Activated naive CD4-positive, alpha-beta T cell treated with Interleukin-2 at 50 U/mL for 16 hours (primary cell): ENCODE measurements at regions not wholly inside any gene's neighbourhood (a gene's known extent, or its start where the extent isn't known, plus 50 kb on each side); places are given as distances from the start of the nearest gene placed in this dataset.

Source experiments
- DNase-seq: peaks from one replicate; pipeline ENCODE4 v3.0.0-alpha.2; 2020

DNA sequence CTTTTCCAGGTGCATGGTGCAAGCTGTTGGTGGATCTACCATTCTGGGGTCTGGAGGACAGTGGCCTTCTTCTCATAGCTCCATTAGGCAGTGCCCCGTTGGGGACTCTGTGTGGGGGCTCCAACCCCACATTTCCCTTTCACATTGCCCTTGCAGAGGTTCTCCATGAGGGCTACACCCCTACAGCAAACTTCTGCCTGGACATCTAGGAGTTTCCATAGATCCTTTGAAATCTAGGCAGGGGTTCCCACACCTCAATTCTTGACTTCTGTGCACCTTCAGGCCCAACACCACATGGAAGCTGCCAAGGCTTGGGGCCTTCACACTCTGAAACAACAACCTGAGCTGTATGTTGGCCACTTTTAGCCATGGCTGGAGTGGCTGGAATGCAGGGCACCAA lies 282.8 kb upstream of the SASH1 start:
- DNase-seq = no peak

DNA sequence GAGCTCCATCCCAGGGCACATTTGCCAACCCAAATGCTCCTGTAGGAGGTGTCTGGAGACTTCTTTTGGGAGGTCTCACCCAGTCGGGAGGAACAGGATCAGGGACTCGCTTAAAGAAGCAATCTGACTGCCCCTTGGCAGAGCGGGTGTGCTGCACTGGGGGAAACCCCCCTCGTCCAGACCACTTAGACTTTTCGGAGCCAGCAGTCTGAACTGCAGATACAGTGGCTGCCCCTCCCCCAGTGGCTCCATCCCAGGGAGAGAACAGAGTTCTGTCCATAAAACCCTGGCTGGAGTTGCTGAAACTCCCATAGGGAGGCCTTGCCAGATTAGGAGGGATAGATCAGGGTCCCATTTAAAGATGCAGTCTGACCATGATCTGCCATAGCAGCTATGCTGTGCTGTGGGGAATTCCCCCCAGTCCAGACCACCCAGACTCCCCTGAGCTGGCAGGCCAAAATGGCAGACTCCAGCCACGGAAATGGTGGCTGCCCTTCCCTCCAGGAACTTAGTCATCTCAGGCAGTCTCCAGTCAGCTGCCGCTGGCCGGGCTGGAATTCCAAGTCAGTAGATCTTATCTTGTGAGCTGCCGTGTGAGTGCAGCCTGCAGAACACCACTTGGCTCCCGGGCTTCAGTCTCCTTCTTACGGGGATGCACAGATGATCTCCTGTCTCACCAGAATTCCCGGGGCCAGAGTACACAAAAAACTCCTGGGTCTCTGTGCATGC lies 278.1 kb upstream of the SASH1 start:
- no peak for DNase-seq

DNA sequence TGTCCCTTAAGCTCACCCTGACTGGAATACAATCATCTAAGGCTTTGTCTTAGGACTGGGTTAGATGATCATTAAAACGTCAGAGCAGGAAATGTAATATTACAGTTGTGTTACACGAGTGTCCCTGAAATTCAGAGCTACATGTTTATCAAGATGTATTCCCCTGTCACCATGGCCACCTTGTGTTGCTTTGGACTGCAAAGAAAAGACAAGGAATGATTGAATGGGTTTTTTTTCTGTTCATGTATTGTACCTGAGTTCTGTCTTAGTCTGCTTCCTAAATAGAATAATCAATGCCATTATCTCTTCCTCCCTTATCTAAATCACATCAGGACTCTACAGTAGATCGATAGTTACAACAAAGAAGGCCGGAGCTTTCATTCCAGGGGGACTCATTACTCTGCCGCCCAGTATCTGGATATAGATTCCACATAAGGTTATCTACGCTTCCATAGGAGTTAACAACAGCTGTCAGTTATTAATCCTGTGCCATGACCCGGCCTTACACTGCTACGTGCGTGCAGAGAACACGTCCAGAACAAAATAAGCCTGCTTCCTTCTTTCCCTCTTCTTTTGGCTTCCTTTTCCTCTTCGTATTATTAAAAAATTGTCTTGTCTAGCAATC lies 274.1 kb upstream of the SASH1 start:
- no peak for DNase-seq

DNA sequence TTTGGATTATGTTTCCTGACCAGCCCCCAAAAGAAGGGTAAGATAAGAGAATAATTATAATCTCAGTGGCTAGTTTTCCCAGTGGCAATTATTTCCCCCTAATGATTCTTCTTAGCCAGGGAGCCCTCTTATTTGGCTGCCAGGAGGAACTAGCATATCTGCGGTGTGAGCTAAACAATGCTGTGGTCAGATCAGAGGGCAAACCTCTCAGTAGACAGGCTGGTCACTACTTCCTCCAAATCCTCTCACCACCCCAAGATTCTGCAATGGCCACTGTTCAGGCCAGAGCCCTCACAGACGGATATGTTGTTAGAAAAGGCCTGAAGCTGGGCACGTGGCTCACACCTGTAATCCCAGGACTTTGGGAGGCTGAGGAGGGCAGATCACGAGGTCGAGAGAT lies 273.4 kb upstream of the SASH1 start:
- no peak for DNase-seq

DNA sequence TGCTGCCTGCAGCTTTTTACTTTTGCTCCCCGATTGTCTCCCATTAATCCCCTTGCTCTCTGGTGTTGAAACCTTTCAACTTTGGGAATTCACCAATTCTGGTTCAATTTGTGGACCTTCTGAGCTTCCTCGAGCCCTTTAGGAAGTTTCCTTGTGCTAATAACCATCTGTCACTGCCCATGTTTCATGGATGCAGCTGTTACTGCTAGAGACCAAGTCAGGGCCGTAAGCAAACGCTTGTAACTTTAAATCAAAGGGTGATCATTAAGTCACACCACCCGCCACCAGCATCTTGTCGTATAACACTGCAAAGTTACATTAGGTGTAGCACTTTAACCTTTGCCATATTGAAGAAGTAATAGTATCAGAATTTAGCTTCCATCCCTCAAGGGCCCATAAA lies 268.3 kb upstream of the SASH1 start:
- DNase-seq = no peak

DNA sequence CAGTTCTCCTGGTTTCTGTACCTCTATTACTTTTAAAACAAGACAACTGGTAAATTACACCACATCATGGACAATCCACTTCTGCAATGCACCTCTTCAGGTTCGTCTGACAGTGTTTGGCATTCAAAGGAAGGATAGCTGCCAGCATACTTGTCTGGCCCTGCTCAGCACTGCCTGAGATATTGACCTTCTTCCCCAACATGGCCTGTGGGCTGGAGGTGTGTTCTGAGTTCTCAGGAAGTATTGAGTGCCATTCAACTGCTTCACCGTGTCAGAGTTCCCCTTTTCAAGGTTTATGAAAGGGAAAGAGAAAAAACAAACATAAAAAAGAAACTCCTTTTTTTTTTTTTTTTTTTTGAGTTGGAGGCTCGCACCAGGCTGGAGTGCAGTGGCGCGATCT lies 267.9 kb upstream of the SASH1 start:
- DNase-seq = no peak

DNA sequence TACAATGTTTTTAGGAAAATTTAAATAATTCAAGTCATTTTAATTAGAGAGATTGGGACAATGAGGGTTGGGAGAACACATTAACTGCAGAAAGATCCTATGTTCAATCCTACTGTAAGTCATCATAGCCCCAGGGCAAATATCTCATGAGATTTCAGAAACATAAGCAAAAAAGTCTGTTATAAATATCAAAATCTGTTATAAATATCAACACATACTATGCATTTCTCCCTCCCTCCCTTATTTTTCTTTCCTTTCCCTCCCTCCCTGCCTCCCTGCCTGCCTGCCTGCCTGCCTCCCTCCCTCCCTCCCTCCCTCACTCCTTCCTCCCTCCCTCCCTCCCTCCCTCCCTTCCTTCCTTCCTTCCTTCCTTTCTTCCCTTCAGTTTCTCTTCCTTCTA lies 267.3 kb upstream of the SASH1 start:
- DNase-seq = no peak

DNA sequence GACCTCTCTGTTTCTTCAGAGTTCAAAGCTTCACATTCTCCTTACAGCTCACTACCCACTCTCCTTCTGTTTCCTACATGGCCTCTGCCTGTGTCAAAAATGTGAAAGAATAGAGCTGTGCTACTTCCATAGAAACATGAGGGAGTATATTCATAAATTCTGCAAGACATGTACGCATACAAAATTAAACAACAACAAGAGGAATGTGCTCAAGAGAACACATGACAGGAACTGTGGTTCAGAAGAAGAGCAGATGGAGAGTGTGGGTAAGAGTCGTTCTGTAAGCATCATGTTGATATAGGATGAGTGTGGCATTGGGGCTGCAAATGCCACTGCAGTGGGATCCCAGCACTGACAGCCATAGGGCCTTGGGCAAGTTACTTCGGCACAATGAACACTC lies 266.6 kb upstream of the SASH1 start:
- DNase-seq = no peak

DNA sequence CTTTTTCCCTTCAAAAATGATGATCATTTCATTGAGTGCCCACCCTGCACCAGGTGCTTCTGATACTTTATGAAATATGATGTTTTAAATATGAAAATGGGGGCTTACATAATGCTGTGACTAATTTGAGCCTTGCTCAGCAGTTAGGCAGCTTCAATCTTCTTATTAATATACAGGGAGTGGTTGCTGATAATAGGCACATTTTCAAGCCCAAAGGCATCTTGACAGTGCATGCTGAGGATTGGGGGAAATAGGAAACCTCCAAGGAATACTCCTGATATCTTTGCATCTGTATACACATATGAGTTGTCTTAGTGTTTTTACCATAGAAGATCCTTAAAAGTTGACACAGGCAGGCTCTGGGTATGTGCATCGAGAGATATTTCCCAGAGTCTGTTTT lies 262.3 kb upstream of the SASH1 start:
- no peak for DNase-seq

DNA sequence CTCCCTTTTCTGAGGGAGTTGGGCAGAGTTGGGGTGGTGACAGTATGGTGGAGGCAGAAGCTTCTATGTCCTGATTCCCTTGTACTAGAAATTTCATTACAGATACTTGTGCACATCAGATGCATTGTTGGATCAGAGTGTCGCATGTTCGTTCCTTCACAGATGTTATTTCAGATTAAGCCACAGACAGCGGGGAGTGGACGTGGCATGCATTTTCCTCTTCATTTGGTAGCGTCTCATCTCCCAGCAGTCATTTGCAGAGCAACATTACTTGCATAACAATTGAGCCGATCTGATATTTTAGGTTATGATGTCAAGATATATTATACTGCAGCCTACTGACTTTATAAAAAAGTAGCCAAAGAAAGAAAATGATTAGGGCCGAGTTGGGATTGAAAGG lies 261.6 kb upstream of the SASH1 start:
- no peak for DNase-seq

DNA sequence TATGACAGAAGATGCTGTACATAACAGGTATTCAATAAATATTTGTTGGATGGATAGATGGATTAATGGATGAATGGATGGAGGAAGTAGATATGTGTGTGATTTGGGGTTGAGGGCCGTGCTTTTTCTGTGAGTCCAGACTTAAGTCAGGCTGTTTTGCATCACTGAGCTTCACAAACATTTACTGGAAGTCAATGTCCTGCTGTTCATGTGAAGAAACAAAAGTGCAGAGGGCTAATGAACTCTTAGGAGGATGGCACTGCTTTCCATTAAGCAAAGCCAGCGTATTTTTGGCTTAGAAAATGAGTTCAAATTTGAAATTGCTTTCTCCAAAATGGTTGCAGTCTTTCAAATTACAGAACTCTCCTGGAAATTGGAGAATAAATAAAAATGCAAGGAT lies 260.6 kb upstream of the SASH1 start:
- no peak for DNase-seq

DNA sequence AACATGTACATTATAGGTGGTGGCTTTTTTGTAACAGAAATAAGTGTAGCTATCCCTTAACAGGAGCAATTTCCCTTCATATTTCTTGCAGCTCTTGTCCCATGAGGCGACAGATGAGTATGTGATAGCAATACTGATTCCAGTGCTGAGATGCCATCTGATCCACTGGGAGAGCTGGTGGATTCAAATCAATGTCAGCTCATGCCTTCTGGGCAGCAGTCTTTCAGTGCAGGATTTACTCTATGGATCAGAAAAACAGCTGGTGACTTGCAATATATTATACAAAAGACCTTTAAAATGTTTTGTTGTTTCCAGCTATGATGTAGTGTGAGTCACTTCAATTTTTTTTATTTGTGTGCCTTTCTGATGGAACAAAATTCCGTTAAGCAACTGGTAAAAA lies 259.9 kb upstream of the SASH1 start:
- no peak for DNase-seq

DNA sequence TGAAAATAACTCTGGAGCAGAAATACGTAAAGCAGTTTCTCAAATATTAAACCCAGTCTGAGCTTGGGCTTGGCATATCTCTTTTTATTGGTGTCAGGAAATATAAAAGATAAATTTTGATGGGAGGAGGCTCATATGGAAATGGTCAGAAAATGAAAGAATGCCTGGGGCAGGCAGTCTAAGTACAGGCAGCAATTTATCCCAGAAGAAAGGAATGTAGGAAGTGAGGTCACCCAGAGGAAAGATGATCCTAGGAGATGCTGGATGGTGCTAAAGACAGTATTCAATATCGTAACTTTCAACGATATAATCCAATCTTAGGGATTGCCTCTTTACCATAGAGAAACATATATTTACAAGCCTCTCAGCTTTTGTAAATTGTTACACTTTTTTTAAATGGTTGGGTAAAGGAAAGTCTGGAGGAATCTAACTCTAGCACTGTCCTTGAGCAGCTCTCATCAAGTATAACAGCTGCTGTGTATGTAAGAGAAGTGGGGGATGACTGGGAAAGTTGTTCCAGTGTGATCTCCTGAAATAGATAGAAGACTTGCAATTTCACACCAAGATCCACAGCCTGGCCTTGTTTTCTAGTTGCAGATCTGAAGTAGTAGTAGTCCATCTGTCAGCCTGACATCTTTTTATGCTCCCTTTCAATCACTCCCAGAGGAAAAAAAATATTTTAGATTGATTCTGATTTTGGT lies 256.9 kb upstream of the SASH1 start:
- DNase-seq = no peak

DNA sequence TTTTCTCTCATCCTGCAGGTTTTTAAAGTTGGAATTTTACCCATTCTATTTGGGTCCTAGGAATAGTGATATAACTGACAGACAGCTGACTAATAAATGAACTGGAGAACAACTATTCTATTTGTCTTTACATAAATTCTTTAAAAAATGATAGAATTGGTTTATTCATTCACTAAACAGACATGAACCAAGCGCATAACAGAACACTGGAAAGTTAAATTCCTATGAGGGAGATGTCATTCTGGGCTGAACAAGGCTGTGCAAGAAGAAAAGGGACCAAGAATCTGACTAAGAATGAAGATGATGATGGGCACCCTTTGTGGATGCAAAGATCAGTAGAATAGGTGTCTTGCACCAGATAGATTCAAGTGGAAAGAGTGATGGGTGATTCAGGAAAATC lies 256.3 kb upstream of the SASH1 start:
- no peak for DNase-seq

DNA sequence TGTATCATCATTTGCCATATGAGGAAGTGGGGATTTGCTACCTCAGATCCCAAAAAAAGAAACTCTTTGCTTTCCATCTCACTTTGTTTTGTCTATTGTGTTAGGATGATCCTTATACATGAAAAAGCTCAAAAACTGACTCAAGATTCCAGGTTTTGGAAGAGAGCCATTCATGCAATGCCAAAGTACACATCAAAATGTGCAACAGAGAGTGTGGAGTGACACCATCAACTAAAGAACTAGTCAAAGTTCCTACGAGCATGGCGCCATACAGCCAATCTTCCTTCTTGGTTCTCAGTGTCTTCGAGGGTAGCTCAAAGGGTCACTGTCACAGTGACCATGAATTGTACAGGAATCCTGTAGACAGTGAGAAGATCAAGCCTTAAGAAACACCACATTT lies 255.8 kb upstream of the SASH1 start:
- DNase-seq = no peak

DNA sequence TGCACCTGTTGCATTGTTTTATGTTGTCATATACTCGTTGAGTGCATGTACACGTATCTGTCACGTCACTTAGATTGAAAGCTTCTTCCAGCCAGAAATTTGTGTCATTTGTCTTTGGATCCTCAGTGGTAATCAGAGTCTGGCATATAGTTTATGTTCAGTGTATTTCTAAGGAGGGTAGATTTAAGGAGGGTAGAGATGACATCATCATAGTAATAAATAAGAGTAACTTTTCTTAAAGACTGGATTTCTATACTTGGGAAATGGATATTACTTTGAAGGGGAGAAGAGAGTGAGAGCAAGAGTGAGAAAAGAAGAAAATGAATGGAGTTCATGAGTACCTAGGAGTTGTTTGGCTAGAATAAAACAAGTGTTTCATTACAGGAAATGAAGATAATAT lies 255.0 kb upstream of the SASH1 start:
- DNase-seq = no peak

DNA sequence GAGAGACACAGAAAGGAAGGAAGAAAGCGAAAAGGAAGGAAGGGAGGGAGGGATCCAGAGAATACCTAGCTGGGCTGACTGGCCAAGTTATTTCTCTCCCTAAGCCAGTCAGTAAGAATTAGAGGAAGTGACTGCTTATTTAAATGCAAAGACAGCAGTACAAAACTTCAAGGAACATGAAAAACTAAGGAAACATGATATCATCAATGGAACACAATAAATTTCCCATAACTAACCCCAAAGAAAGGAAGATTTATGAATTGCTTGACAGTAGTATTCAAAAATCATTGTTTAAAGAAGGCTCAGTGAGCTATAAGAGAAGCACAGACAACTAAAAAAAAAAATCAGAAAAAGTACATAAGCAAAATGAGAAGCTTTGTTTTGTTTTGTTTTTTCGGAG lies 252.3 kb upstream of the SASH1 start:
- DNase-seq = no peak

DNA sequence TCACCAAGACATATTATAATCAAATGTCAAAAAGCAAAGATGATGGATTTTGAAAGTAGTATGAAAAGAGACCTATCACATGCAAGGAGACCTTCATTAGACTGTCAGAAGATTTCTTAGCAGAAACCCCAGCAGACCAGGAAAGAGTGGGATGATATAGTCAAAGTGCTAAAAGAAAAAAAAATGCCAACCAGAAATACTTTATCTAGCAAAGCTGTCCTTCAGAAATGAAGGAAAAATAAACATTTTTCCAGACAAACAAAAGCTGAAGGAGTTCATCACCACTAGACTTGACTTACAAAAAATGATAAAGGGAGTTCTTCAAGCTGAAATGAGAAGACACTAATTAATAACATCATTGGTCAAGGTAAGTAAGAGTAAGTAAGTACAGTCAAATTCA lies 251.2 kb upstream of the SASH1 start:
- DNase-seq = no peak

DNA sequence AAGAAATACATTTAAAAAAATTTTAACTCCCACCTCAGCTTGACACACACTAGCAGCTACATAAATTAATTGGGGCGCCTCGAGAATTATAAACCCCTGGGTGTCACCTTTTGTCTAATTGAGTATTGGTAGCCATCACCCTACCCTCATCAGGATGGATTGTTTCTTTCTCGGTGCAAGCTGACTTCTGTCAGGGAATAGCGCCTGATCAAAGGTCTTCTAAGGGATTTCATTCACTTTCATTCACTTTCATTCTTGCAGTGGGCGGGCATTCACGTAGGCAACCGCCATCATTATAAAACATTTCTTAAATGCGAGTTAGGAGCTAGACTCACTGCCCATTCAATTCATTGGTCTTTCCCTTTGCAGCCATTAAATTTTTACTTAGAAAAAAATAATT lies 239.2 kb upstream of the SASH1 start:
- DNase-seq = no peak

DNA sequence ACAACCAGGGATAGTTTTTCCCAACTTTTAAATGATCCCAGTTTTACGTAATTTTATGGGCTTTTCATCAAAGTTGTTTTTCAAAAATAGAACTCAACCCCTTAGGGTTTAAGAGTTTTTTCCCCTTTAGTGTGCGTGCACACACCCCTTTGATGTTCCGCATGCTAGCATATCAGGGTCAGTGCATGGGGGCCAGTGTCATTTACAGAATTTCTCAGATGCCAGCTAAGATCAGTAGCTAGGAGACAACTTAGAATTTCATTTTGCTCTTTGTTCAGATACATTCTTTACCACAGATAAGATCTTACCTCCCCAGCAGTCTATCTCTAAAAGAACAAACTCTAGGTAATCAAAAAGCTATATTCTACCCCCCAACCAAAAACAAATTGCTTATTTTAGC lies 238.5 kb upstream of the SASH1 start:
- DNase-seq = no peak

DNA sequence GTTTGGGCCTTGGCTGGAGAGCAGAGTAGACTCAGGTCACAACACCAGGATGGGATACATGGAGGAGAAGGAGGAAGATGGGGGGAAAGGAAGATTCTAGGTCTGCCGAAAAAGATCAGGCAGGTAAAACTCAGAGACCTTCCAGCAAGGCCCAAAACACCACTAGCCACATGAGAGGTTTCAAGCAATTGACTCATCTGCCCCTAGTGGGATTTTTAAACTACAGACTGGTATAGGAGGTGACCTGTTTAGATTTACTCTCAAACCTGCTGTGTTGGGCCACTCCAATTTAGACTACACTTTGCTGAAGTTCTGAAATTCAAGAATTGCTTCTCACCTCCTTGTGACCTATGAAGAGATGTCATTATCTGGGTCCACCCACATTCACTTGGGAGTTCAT lies 236.9 kb upstream of the SASH1 start:
- no peak for DNase-seq

DNA sequence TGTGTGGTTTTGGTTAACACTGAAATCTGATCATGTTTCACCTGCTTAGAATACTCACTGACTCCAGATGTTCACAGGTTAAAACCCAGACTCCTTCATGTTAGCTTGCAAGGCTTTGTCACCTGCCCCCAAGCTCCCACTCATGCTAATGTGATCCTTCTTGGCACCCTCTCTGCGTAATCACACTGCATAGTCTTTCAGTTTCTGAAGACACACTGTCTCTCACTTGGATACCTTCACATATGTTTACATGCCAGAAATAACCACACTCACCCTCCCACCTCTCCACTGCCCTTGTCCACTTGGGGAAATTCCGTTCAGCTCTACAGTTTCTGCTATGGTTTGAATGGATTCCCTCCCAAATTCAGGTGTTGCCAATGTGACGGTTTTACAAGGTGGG lies 234.7 kb upstream of the SASH1 start:
- no peak for DNase-seq

DNA sequence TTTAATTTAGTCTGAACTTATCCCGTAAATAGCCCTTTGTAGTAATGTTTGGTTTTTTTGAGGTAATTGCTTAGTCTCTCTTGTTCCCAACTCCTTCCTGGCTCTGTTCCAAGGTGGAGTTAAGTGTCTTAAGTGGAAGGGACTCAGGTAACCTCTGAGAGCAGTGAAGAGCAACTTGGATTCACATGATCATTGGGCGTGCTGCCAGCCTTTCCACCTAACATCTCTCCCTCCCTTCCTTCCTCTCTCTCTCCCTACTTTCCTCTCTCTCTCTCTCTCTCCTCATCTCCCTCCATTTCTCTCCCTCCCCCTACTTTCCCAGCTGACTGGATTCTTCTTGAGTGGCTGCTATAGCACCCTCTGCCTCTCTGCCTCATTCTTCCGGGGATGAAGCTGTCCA lies 232.9 kb upstream of the SASH1 start:
- no peak for DNase-seq

DNA sequence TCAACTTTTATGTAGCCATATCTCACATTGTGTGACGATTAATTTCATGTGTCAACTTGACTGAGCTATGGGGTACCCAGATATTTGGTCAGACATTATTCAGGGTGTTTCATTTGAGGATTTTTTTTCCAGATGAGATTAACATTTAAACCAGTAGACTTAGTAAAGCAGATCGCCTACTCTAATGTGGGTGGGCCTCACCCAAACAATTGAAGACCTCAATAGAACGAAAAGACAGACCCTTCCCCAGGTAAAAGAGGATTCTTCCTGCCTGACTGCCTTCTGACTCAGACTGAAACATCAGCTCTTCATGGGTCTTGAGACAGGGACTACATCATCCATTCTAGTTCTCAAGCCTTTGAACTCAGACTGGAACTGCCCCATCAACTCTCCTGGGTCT lies 231.7 kb upstream of the SASH1 start:
- DNase-seq = no peak

DNA sequence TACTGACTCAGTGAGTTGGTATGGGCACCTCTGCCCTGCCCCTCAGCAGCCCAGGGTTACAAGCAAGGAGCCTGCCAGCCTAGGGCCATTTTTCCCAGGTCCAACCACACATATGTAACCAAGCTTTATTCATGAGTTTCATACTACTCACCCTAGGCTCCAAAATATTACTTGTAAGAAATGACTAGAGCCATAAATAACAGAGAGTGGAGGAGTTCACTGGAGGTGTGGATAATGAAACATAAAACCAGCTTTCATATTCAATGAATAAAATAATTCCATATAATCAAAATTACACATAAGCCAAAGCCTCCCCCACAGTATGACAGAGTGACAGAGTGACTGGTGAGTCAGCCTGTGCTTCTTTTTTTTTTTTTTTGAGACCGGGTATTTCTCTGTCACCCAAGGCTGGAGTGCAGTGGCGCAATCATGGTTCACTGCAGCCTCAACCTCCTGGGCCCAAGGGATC lies 229.8 kb upstream of the SASH1 start:
- no peak for DNase-seq
